ENCODE measurements at regions not wholly inside any gene's neighbourhood (a gene's known extent, or its start where the extent isn't known, plus 50 kb on each side); places are given as distances from the start of the nearest gene placed in this dataset.
A peak's percentile ranks its signal among the peaks of the same experiment; 100 is the strongest.

GRCh38 chr13:21228738-21229137, 52.3 kb downstream of the MRPL57 start:
- H3K4me1 ChIP-seq (ENCODE audit: low read depth) = no peaks in the 10 kb centered on the region
- H3K36me3 ChIP-seq (ENCODE audit: low read depth) = no peaks in the 10 kb centered on the region
- no peak for TF ChIP-seq CTCF (IDR thresholded peaks at IDR 0.05)
- DNase-seq (no peak), ATAC-seq (no peak)
- intact Hi-C loops (cut with DNase I, micrococcal nuclease) = no loop called here
- H3K9me3 ChIP-seq = no peaks in the 10 kb centered on the region
- no peak overlapping the region for H3K4me3 ChIP-seq

- TF ChIP-seq CTCF (IDR thresholded peaks at IDR 0.05) = no peak
- H3K9me3 ChIP-seq = no peaks in the 10 kb centered on the region
- no peaks in the 10 kb centered on the region for H3K4me1 ChIP-seq (ENCODE audit: low read depth)
- ATAC-seq (no peak), DNase-seq (no peak)
- no peak overlapping the region for H3K4me3 ChIP-seq
- intact Hi-C loops (cut with DNase I, micrococcal nuclease) = no loop called here
- no peaks in the 10 kb centered on the region for H3K36me3 ChIP-seq (ENCODE audit: low read depth)
These were observed 53.0 kb downstream of the MRPL57 start for GRCh38 chr13:21229241-21230024.

- Histone ChIP-seq H3K9me3 (no peaks in the 10 kb centered on the region), H3K4me1 (ENCODE audit: low read depth) (no peaks in the 10 kb centered on the region), H3K4me3 (no peak overlapping the region), H3K36me3 (ENCODE audit: low read depth) (no peaks in the 10 kb centered on the region)
- DNase-seq (no peak), ATAC-seq (no peak)
- intact Hi-C loops (cut with DNase I, micrococcal nuclease) = no loop called here
- no peak for TF ChIP-seq CTCF (IDR thresholded peaks at IDR 0.05)
These were observed 54.1 kb downstream of the MRPL57 start for GRCh38 chr13:21230516-21230915.

GRCh38 chr13:21231426-21231940, 55.0 kb downstream of the MRPL57 start:
- no peak for TF ChIP-seq CTCF (IDR thresholded peaks at IDR 0.05)
- DNase-seq = no peak
- ATAC-seq = no peak
- no peak overlapping the region for H3K4me3 ChIP-seq
- intact Hi-C loops (cut with DNase I, micrococcal nuclease) = no loop called here
- H3K36me3 ChIP-seq (ENCODE audit: low read depth) = no peaks in the 10 kb centered on the region
- H3K4me1 ChIP-seq (ENCODE audit: low read depth) = no peaks in the 10 kb centered on the region
- no peaks in the 10 kb centered on the region for H3K9me3 ChIP-seq

GRCh38 chr13:21232196-21232595, 55.7 kb downstream of the MRPL57 start:
- H3K4me1 ChIP-seq (ENCODE audit: low read depth) = no peaks in the 10 kb centered on the region
- intact Hi-C loops (cut with DNase I, micrococcal nuclease) = no loop called here
- DNase-seq (peak in 1 of 3 donors; percentile 11), ATAC-seq (peak; percentile 35)
- no peaks in the 10 kb centered on the region for H3K36me3 ChIP-seq (ENCODE audit: low read depth)
- H3K9me3 ChIP-seq = no peaks in the 10 kb centered on the region
- TF ChIP-seq CTCF (IDR thresholded peaks at IDR 0.05) = no peak
- H3K4me3 ChIP-seq = no peak overlapping the region

Data from mucosa of descending colon (tissue), 3 donors.